GM03348 (cell line): ENCODE measurements at regions not wholly inside any gene's neighbourhood (a gene's known extent, or its start where the extent isn't known, plus 50 kb on each side); places are given as distances from the start of the nearest gene placed in this dataset.

Source experiments
- DNase-seq: peaks from one replicate; pipeline ENCODE4 v3.0.0; 2012; ENCODE audit warnings: low spot score

DNA sequence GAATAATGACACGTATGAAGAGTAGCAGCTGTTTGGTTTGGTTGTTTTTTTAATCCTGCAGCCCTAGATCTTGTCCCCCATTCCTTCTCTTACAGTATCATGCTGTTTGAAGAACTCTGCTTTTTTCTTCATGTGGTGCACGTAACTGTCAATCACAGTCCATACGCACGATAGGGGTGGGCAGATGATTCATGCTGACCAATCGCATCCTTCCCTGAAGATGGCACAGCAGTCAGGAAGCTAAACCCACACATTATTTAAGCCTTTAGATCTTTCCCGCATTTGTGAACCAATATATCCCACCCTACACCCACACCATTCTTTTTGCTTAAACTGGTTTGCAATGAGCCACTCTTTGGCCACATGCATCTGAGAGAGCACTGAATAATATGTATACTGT lies 158.9 kb upstream of the PLEKHA5 start:
- DNase-seq = no peak

DNA sequence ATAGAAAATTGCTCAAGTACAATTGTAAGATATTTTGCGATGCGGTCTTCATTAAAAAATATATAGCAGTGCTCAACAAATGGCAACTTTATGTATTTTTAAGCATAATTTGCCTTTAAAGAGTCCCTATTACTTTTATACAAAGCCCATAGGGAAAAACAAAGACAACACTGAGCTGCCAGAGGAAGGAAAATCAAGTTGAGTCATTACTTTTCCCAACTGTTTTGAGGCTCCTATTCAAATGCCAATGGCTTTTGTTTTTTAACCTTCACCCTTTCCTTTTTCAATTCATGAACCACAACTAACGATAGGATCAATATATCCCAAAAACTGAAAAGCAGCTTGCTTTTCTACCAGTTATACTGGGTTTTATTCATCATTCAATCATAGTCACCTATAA lies 157.6 kb upstream of the PLEKHA5 start:
- DNase-seq = no peak

DNA sequence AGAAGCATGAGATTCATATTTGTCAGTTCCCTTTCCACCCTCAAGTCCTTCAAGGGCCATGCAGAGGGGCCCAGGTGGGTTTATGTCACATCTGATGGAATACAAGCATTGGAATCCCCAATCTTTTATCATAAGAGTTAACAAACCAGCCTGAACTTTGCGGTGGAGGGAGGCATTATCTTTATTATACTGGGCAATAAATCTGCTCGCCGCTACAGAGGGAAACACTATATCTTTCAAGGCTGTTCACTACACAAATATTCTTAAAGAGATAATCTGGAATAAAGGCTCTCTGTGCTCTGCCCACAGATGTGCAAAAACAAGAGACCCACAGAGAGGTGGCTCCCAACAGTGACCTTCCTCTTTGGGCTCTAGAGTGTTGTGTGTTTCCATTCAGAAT lies 153.6 kb upstream of the PLEKHA5 start:
- DNase-seq = no peak

DNA sequence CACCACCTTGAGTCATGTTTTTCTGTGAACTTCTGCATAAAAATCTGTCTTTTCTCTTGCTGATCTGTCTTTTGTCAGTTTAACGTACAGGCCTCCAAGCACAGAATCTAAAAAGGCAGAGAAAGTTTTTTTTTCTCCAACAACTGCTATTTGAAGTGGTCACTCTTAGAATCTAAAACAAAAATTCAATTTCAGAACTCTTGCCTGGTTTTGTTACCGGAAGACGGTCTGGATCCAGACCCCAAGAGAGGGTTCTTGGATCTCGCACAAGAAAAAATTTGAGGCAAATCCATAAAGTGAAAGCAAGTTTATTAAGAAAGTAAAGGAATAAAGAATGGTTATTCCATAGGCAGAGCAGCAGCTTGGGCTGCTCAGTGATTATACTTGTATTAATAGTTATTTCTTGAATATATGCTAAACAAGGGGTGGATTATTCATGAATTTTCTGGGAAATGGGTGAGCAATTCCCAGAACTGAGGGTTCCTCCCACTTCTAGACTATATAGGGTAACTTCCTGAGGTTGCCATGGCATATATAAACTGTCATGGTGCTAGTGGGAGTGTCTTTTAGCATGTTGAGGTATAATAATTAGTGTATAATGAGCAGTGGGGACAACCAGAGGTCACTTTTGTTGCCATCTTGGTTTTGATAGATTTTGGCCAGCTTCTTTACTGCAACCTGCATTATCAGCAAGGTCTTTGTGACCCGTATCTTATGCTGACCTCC lies 150.0 kb upstream of the PLEKHA5 start:
- no peak for DNase-seq

DNA sequence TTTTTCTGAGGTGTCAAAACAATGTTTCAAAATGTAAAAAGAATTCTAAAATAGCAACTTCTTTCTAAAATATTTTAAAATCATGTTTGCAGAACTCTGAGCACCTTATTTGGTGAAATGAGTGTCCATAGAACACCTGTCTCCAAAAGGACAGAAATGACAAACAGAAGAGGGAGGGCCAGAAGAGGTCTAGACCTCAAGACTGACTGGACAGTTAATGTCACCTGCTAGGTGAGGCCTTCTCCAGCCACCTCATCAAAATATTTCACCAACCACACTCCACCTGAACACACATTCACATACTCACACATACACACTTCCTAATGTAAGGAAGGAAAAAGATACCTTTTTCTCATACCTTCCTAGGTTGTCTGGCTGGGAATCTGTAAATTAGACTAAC lies 147.8 kb upstream of the PLEKHA5 start:
- DNase-seq = no peak

DNA sequence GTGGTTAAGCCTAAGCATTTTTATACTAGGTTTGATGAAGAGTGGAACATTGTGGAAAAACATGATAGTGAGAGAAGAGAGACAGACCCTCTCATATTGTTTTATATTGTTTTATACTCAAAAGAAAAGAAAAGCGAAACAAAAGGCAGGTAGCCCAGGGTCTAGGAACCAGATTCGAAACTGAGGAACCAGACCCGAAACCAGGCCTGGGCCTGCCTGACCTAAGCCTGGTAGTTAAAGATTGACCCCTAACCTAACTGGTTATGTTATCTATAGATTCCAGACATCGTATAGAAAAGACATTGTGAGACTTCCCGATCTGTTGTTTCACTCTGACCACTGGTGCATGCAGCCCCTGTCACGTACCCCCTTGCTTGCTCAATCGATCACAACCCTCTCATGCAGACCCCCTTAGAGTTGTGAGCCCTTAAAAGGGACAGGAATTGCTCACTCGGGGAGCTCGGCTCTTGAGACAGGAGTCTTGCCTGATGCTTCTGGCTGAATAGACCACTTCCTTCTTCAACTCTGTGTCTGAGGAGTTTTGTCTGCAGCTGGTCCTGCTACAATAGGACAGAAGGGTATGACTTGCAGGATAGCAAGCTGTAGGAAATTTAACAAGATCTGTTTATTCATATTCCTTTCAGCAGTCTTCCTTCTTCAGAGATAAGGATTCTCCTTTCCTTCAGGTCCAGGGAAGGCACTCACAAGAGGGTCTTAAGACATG lies 147.1 kb upstream of the PLEKHA5 start:
- no peak for DNase-seq

DNA sequence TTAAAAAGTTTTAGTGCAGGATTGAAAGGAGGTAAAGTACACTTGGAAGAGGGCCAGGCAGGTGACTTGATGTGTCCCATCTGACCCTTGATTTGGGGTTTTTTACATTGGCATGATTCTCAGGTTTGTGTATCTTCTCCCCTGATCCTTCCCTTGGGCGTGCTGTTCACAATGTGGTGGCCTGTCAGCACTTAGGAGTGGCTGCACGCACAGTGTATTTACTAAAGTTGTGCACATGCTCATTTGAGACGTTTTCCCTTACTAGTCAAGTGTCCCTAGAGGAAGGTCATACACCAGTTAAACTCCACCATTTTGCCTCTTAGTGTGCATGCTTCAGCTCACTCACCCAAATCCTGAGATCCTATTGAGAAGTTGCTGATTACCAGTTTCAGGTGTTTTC lies 145.7 kb upstream of the PLEKHA5 start:
- DNase-seq = no peak

DNA sequence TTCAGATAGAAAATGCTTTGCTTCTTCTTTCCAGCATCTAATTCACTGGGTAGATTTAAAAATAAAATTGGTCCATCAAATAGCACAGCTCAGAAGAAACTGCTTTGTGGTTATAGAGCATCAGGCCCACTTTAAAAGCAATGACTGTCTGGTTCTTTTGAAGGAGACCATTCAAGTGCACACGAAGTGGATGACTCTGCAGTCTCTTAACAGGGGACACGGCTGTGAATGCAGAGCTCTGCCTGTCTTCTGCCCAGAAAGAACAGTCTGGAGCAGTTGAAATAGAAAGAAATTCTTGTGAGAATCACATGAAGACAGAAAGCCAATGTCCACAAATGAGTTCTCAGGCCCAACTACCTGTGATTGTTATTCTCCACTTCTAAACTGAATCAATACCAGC lies 138.7 kb upstream of the PLEKHA5 start:
- no peak for DNase-seq

DNA sequence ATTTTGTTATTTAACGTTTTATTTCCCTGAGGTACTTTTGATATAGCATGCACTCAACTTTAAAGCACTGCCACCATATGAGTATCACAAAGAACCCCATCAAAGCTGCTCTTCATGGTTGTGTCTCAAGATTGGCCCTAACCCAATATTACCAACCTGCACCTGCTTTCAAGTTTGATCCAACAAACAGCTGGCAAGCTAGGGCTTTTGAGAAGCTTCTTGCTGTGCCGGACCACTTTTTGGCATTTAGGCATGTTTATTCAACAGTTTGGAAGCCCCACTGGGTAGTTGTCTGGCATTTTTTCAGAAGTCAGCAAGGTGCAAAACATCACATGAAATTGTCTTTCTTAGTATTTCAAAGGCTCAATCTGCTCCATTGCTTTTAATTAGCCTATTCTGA lies 137.2 kb upstream of the PLEKHA5 start:
- no peak for DNase-seq

DNA sequence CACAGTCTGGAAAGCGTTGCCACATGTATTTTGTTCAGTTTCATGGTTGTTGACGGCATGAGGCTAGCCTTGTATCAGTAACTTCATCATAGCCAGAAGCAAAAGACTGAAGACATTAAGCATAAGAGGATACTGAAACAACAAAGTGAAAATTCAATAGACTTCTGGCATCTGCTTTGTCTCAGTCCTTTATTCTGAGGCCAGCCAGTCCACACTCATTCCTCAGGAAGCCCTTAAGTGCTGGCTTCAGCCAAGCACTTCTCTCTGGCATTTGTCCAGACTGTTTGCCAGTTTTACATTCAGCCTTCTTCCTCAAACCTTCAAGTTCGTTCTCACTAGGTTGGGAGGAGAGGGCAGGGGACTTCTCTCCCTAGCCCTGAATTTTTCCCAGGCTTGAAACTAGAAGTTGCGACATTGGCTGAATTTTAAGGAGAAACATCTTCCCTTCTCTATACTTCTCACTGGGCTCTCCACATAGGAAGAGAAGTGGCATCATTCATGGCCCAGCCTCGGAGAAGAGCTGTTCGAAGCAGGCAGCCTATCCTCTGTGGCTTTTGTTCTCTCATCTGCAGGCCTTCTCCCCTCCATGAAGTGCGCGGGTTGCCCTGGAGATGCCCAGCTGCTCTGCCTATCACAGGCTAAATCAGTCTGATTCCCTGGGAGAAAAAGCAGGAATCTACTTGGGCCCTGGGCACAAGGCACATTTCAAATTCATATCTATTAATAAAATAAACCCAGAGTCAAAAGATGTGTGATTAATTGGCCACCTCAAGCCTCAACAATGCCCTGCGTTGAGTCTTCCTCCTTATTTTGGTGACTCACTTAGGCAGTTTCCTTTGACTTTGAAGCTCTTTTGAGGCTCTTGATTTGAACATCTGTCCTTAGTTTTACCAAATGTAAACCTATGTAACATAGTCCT lies 130.9 kb upstream of the PLEKHA5 start:
- DNase-seq = peak; percentile 63

DNA sequence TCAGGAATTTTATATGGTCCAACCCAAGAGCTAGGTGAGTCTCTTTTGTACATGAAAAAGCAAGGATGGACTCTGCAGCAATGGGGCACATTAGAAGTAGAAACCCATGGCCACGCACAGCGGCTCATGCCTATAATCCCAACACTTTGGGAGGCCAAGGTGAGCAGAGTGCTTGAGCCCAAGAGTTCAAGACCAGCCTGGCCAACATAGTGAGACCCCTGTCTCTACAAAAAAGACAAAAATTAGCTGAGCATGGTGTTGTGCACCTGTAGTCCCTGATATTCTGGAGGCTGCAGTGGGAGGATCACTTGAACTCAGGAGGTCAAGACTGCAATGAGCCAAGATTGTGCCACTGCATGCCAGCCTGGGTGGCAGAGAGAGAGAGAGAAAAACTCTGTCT lies 128.7 kb upstream of the PLEKHA5 start:
- DNase-seq = no peak

DNA sequence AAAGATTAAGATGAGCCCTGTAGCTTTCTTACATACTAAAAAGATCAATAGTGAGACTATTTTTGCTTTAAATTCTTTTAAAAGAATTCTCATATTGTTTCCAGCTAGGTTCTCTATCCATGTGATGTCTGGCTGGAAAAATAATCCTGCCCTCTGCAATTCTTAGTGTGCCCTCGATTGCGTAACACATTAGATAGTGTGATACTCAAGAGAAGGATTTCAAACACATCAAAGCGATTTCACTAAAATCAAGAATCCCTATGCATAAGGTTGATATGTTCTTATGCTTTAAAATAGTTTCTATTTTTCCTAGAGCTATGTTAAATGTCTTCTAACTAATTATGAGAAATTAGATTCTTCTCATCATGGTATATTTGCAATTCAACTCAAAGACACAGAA lies 127.3 kb upstream of the PLEKHA5 start:
- DNase-seq = no peak

DNA sequence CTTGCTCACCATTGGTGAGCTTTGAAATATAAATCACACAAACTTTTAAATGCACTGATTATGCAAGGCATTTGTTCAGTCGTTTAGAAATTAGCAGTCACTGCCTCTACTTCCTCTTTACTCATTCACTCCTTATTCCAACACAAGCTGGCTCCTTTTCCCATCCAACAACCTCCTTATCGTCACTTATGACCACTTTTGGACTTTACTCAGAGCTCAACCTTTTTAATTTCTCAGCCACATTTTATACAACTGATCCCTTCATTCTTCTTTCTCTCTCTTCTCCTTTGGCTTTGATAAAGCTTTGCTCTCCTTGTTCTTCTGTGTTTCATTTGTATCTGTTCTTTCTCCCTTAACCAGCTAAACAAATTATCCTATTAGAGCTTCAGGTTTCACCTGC lies 126.4 kb upstream of the PLEKHA5 start:
- no peak for DNase-seq

DNA sequence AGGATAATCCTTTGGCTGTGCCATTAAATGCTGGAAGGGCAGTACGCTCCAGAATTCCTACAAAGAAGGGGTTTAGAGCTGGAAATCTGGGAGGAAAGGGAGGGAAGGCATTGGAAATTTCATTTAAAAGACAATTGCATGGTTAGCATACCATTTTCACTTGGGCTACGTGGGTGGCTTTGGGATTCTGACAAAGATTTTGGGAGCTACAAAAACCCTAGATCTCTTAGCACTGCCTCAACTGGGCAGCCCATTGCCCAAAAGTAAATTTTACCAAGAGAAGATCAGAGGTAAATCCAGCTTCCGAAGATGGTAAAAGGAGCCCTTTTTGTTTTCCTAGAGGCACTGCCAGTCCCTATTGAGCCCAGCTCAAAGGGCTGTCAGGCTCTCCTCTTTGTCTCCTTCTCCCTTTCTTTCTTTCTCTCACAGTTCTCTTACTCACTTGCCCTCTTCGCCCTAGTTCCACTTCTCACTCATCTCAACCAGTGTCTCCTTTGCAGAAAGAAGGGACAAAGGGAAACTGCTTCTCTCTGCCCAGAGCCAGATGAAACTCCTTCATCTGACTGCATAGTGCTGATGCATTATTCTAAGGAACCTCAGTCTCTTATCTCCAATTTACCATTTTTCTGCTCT lies 125.4 kb upstream of the PLEKHA5 start:
- DNase-seq = no peak

DNA sequence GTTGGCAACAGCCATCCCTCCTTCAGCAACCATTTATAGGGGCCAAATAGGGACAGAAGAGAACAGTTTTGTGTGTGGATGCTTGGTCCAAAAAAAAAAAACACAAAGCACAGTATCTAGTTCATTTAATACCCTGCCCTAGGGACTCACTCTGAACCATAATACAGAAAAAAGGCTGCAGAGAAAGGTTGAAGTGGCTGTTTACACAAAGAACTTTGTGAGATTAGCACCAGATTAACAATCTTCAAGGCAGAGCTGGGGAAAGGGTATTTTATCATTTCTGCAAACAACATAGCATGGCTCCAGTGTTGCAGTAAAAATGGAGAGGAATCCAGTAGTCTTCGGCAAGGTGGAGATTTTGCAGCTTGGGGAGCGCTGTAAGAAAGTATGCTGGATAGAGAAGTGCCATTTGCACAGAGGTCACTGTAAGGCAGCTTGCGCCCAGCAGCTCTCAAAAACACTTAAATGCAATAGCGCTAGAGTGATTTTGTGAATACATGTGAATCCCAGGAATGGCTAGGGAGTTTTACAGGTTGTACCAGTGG lies 124.2 kb upstream of the PLEKHA5 start:
- no peak for DNase-seq

DNA sequence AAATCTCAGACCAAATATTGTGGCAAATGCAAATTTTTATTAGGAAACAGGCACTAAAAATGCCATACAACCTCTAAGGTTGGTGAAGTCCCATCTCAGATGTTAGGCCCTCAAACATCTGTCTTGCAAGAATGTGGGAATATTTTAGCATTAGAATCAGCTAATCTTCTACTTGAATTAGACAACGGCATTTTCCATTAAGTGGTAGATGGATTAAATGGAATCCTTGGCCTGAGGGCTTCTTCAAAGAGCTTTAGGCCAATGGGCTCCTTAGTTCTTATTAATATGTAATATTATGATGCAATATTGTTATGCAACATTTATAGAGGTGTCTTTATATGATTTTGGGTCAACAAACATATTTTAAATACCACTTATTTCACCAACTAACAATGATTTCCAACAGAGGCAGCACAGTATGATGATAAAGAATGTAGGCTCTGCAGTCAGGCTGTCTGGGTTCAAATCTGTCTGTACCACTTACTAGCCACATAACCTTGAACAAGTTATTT lies 122.9 kb upstream of the PLEKHA5 start:
- no peak for DNase-seq

DNA sequence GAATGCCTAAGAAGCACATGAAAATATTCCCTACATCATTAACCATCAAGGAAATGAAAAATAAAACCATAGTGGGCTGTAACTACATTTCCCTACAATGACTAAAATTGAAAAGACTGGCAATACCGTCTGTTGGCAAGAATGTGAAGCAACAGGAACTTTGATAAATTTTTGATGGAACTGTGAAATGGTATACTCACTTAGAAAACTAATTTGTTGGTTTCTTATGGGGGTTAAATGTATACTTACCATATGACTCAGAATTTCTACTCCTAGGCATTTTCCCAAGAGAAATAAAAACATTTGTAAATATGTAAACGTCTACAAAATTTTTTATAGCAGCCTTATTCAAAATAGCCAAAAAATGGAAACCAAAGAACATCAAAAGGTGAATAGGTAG lies 121.4 kb upstream of the PLEKHA5 start:
- no peak for DNase-seq

DNA sequence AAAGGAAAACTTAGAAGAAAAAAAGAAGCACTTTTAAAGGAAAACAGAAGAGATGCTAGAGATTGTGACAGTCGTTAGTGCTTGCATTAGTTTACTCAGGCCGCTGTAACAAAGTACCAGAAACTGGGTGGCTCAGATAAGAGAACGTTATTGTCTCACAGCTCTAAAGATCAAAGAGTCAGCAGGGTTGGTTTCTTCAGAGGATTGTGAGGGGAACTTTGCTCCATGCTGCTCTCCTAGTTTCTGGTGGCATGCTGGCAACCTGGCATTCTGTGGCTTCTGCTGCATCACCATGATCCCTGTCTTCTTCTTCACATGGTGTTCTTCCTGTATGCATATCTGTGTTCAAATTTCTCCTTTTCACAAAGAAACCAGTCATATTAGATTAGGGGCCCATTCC lies 119.4 kb upstream of the PLEKHA5 start:
- DNase-seq = no peak

DNA sequence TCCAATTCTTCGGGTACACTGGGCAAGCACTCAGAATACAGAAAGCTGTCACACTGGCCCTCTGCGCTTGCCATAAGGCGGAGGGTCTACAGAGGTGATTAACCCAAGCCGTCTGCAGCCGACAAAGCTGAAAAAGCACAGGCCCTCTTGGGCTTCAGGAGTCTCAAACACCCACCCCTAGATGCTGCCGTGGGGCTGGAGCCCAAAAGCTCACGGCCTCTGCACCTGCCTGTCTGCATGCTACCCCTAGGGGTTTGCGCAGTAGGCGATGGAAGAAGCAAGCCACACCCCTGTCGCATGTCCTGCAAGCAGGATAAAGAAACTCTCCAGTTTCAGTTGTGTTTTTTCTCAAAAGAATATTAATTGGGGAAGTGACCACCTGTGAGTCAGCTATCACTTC lies 118.8 kb upstream of the PLEKHA5 start:
- no peak for DNase-seq

DNA sequence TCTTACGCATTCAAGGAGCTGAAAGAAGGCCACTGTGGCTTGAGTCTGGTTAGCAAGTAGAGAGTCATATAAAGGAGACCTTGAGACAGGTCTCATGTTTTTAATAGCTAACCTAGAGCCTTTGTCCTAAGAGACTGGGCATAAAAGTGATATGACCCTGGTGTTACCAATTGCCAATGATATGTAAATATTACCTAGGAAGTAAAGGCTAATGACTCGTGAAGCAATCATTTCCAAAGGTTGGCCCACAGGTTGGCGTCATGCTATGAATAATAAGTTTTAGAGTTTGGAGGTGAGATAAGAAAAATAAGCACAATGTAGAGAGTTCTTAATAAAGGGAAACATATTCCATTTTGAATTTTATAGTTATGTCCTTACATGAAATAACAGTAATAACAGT lies 116.6 kb upstream of the PLEKHA5 start:
- DNase-seq = no peak

DNA sequence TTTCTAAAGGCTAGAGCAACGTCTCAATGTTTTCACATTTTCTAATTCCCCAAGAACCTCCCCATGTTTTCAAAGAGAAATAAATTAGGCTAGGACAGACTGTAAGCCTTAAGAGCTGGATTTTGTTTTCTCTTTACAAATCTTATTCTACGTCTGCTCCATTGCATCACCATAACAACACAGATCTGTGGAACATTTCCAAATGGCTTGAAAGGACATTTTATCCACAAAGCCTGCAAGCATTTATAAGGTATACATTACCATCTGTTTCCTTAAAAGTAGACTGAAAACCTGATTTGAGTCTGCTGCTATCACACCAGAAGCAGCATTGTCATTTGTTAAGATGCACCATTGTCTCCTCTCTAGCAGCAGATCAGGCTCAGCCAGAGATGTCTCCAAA lies 115.3 kb upstream of the PLEKHA5 start:
- DNase-seq = no peak

DNA sequence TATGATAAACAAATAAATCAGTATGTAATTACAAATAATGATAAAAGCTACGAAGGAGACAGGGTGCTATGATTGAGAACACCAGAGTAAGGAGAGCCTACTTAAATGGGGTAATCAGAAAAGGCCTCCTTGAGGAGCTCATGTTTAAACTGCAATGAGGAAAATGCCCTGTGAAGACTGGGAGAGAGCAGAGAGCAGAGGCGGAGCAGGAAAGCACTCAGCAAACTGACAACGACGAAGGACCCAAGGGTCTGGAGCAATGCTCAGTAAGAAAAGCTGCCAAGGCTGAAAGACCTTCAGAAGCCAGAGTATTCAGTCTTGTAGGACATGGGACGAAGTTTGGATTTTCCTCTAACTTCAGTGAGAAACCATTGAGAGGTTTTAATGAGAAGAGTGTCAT lies 114.2 kb upstream of the PLEKHA5 start:
- no peak for DNase-seq
